ENCODE measurements at regions not wholly inside any gene's neighbourhood (a gene's known extent, or its start where the extent isn't known, plus 50 kb on each side); places are given as distances from the start of the nearest gene placed in this dataset.
"Not testable (repeated sequence)": the region's sequence is repeated elsewhere in the genome, so short reads cannot be mapped to it uniquely, and the experiment has no call there.

DNA sequence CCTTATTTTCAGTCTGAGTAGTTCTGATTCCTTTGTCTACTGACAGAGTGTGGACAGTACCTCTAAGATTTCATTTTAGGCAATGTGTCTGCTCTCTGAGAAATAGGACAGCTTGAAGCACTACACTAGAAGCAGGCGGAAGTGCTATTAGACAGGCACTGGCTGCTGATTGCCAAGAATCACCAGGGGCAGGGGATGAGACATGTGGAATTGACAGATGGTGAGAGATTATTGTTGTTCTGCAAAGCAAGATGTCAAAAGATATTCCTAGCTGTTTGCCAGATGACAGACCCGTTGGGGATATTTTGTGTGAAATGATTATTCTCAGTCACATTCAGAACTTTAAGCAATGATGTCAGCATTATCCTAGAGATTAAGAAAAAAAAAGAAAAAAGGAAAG lies 323.3 kb downstream of the ANKRD30B start:
- H3K4me3 ChIP-seq; H3K4me1 ChIP-seq (replicated peaks in 1 of 2); ATAC-seq (replicated peaks in 6 of 8); H3K27ac ChIP-seq; in situ Hi-C loops (cut with MboI; ENCODE audit: low pct_unique_long_range_greater_than_20kb in 2 of 9, low sequenced_read_pairs in 9 of 9, unreplicated experiment in 9 of 9): not testable (repeated sequence)
- 0 to 100% (median 17%) methylated on average over 1 of the region's 2 CpGs; no CpG with 5 or more reads in 6 of the 10 experiments for WGBS, 10 experiments
